ENCODE measurements at regions not wholly inside any gene's neighbourhood (a gene's known extent, or its start where the extent isn't known, plus 50 kb on each side); places are given as distances from the start of the nearest gene placed in this dataset.

- TF ChIP-seq CTCF (IDR thresholded peaks at IDR 0.05; ENCODE audit: low read depth, low read length): no peak
- Histone ChIP-seq H3K4me3 (ENCODE audit: low read depth, low read length) (no peak overlapping the region), H3K27me3 (ENCODE audit: insufficient read depth, low read depth, severe bottlenecking) (no peaks in the 10 kb centered on the region)
Observed at GRCh38 chr18:8489761-8490160, 119.5 kb upstream of the RAB12 start.

GRCh38 chr18:8491516-8491915 lies 117.7 kb upstream of the RAB12 start:
- H3K9me3 ChIP-seq (ENCODE audit: severe bottlenecking): no peaks in the 10 kb centered on the region
- H3K4me3 ChIP-seq (ENCODE audit: low read depth, low read length): no peak overlapping the region
- no peak for DNase-seq
- no peak for TF ChIP-seq CTCF (IDR thresholded peaks at IDR 0.05; ENCODE audit: low read depth, low read length)
- H3K27ac ChIP-seq: no peak overlapping the region
- H3K27me3 ChIP-seq (ENCODE audit: insufficient read depth, low read depth, severe bottlenecking): no peaks in the 10 kb centered on the region
- no peaks in the 10 kb centered on the region for H3K36me3 ChIP-seq

More at GRCh38 chr18:8489761-8490160, 119.5 kb upstream of the RAB12 start:
- Histone ChIP-seq H3K27ac (no peak overlapping the region), H3K36me3 (no peaks in the 10 kb centered on the region), H3K9me3 (ENCODE audit: severe bottlenecking) (no peaks in the 10 kb centered on the region)
- DNase-seq: no peak

GRCh38 chr18:8493141-8493540 lies 116.1 kb upstream of the RAB12 start:
- no peak for DNase-seq
- no peaks in the 10 kb centered on the region for H3K36me3 ChIP-seq
- no peaks in the 10 kb centered on the region for H3K27me3 ChIP-seq (ENCODE audit: insufficient read depth, low read depth, severe bottlenecking)
- no peaks in the 10 kb centered on the region for H3K9me3 ChIP-seq (ENCODE audit: severe bottlenecking)
- no peak for TF ChIP-seq CTCF (IDR thresholded peaks at IDR 0.05; ENCODE audit: low read depth, low read length)
- H3K27ac ChIP-seq: no peak overlapping the region
- H3K4me3 ChIP-seq (ENCODE audit: low read depth, low read length): no peak overlapping the region

- Histone ChIP-seq H3K9me3 (ENCODE audit: severe bottlenecking) (no peaks in the 10 kb centered on the region), H3K27me3 (ENCODE audit: insufficient read depth, low read depth, severe bottlenecking) (no peaks in the 10 kb centered on the region), H3K4me3 (ENCODE audit: low read depth, low read length) (no peak overlapping the region), H3K27ac (no peak overlapping the region), H3K36me3 (no peaks in the 10 kb centered on the region)
- no peak for DNase-seq
- no peak for TF ChIP-seq CTCF (IDR thresholded peaks at IDR 0.05; ENCODE audit: low read depth, low read length)
Observed at GRCh38 chr18:8496186-8496585, 113.1 kb upstream of the RAB12 start.

- no peak for TF ChIP-seq CTCF (IDR thresholded peaks at IDR 0.05; ENCODE audit: low read depth, low read length)
- Histone ChIP-seq H3K27me3 (ENCODE audit: insufficient read depth, low read depth, severe bottlenecking) (no peaks in the 10 kb centered on the region), H3K9me3 (ENCODE audit: severe bottlenecking) (no peaks in the 10 kb centered on the region), H3K36me3 (no peaks in the 10 kb centered on the region), H3K27ac (no peak overlapping the region), H3K4me3 (ENCODE audit: low read depth, low read length) (no peak overlapping the region)
- DNase-seq: no peak
Observed at GRCh38 chr18:8498905-8499304, 110.3 kb upstream of the RAB12 start.

Data from WERI-Rb-1 (cell line).